Heart right ventricle (tissue), 16 donors: ENCODE measurements at regions not wholly inside any gene's neighbourhood (a gene's known extent, or its start where the extent isn't known, plus 50 kb on each side); places are given as distances from the start of the nearest gene placed in this dataset.
A peak's percentile ranks its signal among the peaks of the same experiment; 100 is the strongest.
"Not testable (repeated sequence)": the region's sequence is repeated elsewhere in the genome, so short reads cannot be mapped to it uniquely, and the experiment has no call there.

Source experiments
- ATAC-seq, 8 donors: fragments of 200-7000 bp; cut with Tn5 transposase; one replicate each; pipeline ENCODE4 v1.9.1; 2020; ENCODE audit warnings: mild to moderate bottlenecking in 8 of 8, moderate library complexity in 8 of 8, moderate number of reproducible peaks in 1 of 8
- DNase-seq, 2 donors: peaks; one replicate each; pipeline ENCODE4 v3.0.0-alpha.2; 2020
- H3K27ac ChIP-seq, 10 donors: fragments of 200-600 bp; sonication (generic) in 2 of 10; one replicate each; pipeline versions ENCODE4 v1.5.0 to v1.8.0; 2020 to 2022; ENCODE audit warnings: mild to moderate bottlenecking in 3 of 10
- H3K27me3 ChIP-seq, 7 donors: fragments of 200-600 bp; one replicate each; pipeline ENCODE4 v1.8.0; 2021 to 2022; ENCODE audit warnings: mild to moderate bottlenecking in 2 of 7
- H3K36me3 ChIP-seq, 9 donors: fragments of 200-600 bp; sonication (generic) in 1 of 9; one replicate each; pipeline versions ENCODE4 v1.5.0 to v1.8.0; 2020 to 2022; ENCODE audit warnings: mild to moderate bottlenecking in 2 of 9
- H3K4me1 ChIP-seq, 9 donors: fragments of 200-600 bp; sonication (generic) in 1 of 9; one replicate each; pipeline versions ENCODE4 v1.5.0 to v1.8.0; 2020 to 2022; ENCODE audit warnings: mild to moderate bottlenecking in 4 of 9
- H3K4me3 ChIP-seq, 10 donors: fragments of 200-600 bp; sonication (generic) in 2 of 10; one replicate each; pipeline versions ENCODE4 v1.5.0 to v1.8.0; 2020 to 2022; ENCODE audit warnings: mild to moderate bottlenecking in 7 of 10, moderate library complexity in 2 of 10
- H3K9me3 ChIP-seq, 11 donors: fragments of 200-600 bp in 10 of 11; sonication (generic) in 2 of 11; one replicate each; pipeline versions ENCODE4 v1.5.0 to v1.8.0; 2013 to 2022; ENCODE audit warnings: mild to moderate bottlenecking in 2 of 11, control low read depth in 1 of 11, moderate library complexity in 1 of 11
- WGBS, 2 donors: extraction: QIAGEN DNeasy Blood & Tissue Kit; methylation state at CpG; one replicate each; pipeline ENCODE4 v1.1.7; 2013; ENCODE audit warnings: inconsistent platforms in 1 of 2; 5-methylcytosine and 5-hydroxymethylcytosine counted together
- intact Hi-C, 10 donors: fragments of 100-400 bp; cut with DNase I; formaldehyde crosslinking; loops; one replicate each; pipeline versions ENCODE4 v1.11.1 to v1.14.2; 2022
- donor health status: Arrhythmogenic right ventricular cardiomyopathy.
- donor health status: ischemic (EF 13 %, LVEDD 7.1; RV severe dilation, severe dysfunction).
- donor health status: healthy with polysubstance abuse.
- donor health status: DM: no; HTN: yes; CAD: no.
- donor health status: DM: no; HTN: no; CAD: no.
- donor health status: ischemic (EF 25% LVEDD 6.9; RV normal size, moderate dysfunction).
- donor health status: ischemic (EF 25% LVEDD 5.7; RV mildly dilated, moderate dysfunction).
- donor health status: healthy.
- donor health status: DM: yes; HTN: yes; CAD: no.
- donor health status: Ischemic cardiomyopathy.
- donor health status: ischemic (EF 35%, LVEDD 5.7; RV mildly dilated, moderate dysfunction).
- donor health status: nonischemic (EF 11% LVEDD 7.7; RV severe dilation, severe dysfunction).
- donor health status: DM: yes; HTN: yes; CAD: no.
- donor health status: PGD.
- donor health status: ischemic (EF 29% LVEDD 5.4; RV normal size, mild dysfunction).
- donor health status: nonischemic (EF 23%, LVEDD 6.1; RV moderate dilation, normal function).

- H3K4me1 ChIP-seq, H3K36me3 ChIP-seq, H3K27me3 ChIP-seq, H3K9me3 ChIP-seq, ATAC-seq, intact Hi-C loops: not testable (repeated sequence)
- Histone ChIP-seq H3K27ac (peak overlapping the region; percentile 72 to 92 (median 80)), H3K4me3 (peak overlapping the region; percentile 32 to 64 (median 50))
- WGBS, 2 donors, result 1 to 4% methylated on average over 31 to 43 of the region's 48 CpGs
- DNase-seq, result peak; percentile 65 to 70
These were observed 1707.8 kb downstream of the SPATA31A7 start for GRCh38 chr9:62897411-62898225.

- intact Hi-C loops, ATAC-seq, H3K27ac ChIP-seq, DNase-seq, H3K27me3 ChIP-seq, H3K4me3 ChIP-seq, H3K9me3 ChIP-seq, H3K4me1 ChIP-seq, H3K36me3 ChIP-seq: not testable (repeated sequence)
- 85 to 96% methylated on average over 2 of the region's 4 CpGs for WGBS, 2 donors
These were observed 1709.8 kb downstream of the SPATA31A7 start for GRCh38 chr9:62899666-62900065.

- H3K27ac ChIP-seq, H3K27me3 ChIP-seq, H3K4me1 ChIP-seq, H3K36me3 ChIP-seq, ATAC-seq, intact Hi-C loops, DNase-seq, H3K9me3 ChIP-seq, H3K4me3 ChIP-seq: not testable (repeated sequence)
- 86 to 91% methylated on average over 3 of the region's 3 CpGs for WGBS, 2 donors
These were observed 1714.2 kb downstream of the SPATA31A7 start for GRCh38 chr9:62904061-62904460.

DNA sequence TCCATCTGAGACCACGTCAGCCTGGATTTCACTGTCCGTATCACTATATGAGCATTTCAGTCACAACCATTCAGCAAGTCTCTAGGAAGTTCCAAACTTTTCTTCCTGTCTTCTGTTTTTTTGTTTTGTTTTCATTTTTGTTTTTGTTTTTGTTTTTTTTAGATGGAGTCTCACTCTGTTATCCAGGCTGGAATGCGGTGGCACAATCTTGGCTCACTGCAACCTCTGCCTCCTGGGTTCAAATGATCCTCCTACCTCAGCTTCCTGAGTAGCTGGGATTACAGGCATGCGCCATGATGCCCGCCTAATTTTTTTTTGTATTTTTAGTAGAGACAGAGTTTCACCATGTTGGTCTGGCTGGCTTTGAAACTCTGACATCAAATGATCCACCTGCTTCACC is 1715.9 kb downstream of the SPATA31A7 start:
- DNase-seq, H3K4me3 ChIP-seq, H3K27ac ChIP-seq, H3K36me3 ChIP-seq, H3K27me3 ChIP-seq, intact Hi-C loops, ATAC-seq, H3K9me3 ChIP-seq, H3K4me1 ChIP-seq: not testable (repeated sequence)
- WGBS, 2 donors, result 86 to 96% methylated on average over 1 of the region's 5 CpGs

GRCh38 chr9:62907866-62908265 is 1718.0 kb downstream of the SPATA31A7 start:
- H3K4me3 ChIP-seq, H3K9me3 ChIP-seq, H3K4me1 ChIP-seq, DNase-seq, intact Hi-C loops, H3K36me3 ChIP-seq, H3K27me3 ChIP-seq, ATAC-seq, H3K27ac ChIP-seq: not testable (repeated sequence)
- WGBS, 2 donors, result 88 to 91% methylated on average over 5 to 6 of the region's 11 CpGs

DNA sequence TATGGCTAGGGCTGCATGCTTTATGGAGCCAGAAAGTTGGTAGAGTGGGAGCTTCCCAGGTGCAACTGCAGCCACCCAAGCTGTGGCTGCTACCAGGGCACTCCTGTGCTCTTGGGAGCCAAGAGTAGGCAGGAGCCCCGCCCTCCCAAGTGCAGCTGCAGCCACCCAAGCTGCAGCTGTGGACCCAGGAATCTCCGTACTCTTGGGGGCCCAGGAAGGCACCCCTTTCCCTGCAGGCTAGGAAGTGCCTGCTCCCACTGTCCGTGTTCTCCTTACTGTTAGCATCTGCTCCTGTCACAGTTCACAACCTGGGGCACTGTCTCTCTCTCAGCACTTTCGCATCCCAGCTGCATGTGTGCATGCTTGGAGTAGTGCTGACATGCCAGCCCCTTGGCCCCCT is 1718.4 kb downstream of the SPATA31A7 start:
- H3K9me3 ChIP-seq, H3K27ac ChIP-seq, H3K4me3 ChIP-seq, H3K36me3 ChIP-seq, DNase-seq, intact Hi-C loops, H3K4me1 ChIP-seq, ATAC-seq, H3K27me3 ChIP-seq: not testable (repeated sequence)
- 82 to 91% methylated on average over 1 to 3 of the region's 4 CpGs for WGBS, 2 donors

DNA sequence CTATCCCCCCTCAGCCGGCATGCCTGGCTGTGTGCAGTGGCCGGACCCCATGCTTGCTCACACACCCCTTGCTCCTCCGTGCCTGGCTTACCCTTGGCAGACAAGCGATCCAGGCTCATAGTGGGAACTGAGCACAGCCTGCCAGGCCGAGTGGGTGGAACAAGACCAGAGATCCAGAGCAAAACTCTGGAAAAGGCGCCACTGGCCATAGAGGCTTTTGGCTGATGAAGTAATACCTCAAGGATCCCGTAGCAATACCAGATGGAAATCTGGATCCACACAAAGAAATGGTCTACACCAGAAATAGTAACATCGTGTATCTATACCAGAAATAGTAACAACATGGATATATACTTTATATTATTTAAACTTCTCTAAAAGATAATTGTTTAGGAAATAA is 1719.6 kb downstream of the SPATA31A7 start:
- 85 to 95% methylated on average over 3 to 4 of the region's 8 CpGs for WGBS, 2 donors
- H3K9me3 ChIP-seq, H3K27me3 ChIP-seq, ATAC-seq, intact Hi-C loops, H3K4me3 ChIP-seq, DNase-seq, H3K27ac ChIP-seq, H3K36me3 ChIP-seq, H3K4me1 ChIP-seq: not testable (repeated sequence)

GRCh38 chr9:62912278-62912677 is 1722.4 kb downstream of the SPATA31A7 start:
- DNase-seq, H3K27me3 ChIP-seq: not testable (repeated sequence)
- WGBS, 2 donors, result no CpG with 5 or more reads among the region's 4 CpGs

DNA sequence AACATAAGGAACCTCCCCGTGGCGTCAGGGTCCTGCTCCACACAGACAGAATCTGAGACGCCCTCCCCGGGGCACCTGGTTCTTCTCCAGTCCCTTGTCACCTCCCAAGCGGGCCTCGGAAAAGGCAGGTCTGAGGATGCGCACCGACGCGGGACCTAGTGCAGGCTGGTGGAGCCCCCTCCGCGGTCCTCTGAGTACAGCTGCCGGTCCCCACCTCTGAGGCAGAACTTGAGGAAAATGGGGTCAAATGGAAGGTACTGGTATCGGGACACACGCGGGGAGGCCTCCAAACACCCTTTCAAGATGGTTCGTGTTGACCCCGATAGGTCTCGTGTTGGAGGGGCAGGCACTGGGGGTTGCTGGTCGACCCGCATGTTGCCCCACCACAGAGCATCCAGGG is 1725.3 kb downstream of the SPATA31A7 start:
- H3K36me3 ChIP-seq, H3K4me1 ChIP-seq, H3K27ac ChIP-seq, intact Hi-C loops, H3K9me3 ChIP-seq, H3K27me3 ChIP-seq, H3K4me3 ChIP-seq, DNase-seq: not testable (repeated sequence)
- peak in 1 of 8 donors; percentile 30 for ATAC-seq
- WGBS, 2 donors, result 35 to 42% methylated on average over 10 of the region's 21 CpGs

More at GRCh38 chr9:62912278-62912677, 1722.4 kb downstream of the SPATA31A7 start:
- H3K9me3 ChIP-seq, H3K27ac ChIP-seq, ATAC-seq, H3K36me3 ChIP-seq, H3K4me3 ChIP-seq, intact Hi-C loops, H3K4me1 ChIP-seq: not testable (repeated sequence)

GRCh38 chr9:62915661-62916060 is 1725.8 kb downstream of the SPATA31A7 start:
- WGBS, 2 donors, result 0% methylated on average over 2 to 7 of the region's 32 CpGs
- H3K27ac ChIP-seq, DNase-seq, intact Hi-C loops, H3K9me3 ChIP-seq, H3K36me3 ChIP-seq, H3K27me3 ChIP-seq, H3K4me3 ChIP-seq, H3K4me1 ChIP-seq: not testable (repeated sequence)
- ATAC-seq, result peak; percentile 100

DNA sequence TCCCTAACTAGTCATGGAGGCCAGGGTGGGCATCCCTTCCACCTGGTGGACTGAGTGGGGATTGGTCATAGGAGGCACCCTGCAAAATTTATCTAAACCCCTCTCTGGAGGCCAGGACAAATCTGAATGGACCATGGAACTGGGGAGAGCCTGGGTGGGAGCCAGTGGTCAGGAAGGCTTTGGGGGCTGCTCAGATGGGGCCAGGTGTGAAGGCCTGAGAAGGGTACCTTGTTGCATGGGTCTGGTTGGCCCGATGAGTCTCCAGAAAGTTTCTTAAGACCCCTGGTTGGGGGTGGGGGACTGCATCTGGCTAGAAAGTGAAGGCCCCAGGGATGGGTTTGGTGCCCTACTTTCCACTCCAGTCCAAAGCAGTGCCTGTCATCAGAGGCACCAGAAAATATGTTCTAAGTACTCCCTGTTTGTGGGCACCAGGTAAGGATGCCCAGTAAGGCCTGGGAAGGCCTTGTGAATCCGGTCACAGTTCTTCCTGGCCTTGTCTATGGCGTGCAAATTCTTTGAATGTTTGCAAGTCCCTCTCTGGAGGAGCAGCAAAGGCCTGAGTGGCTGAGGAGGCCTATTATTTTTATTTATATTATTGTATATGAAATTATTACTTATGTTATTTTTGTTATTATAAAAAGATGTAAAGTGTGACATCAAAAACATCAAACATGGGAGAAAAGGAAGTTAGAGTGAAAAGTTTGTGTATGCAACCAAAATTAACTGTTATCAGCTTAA is 1729.0 kb downstream of the SPATA31A7 start:
- WGBS, 2 donors, result 97% methylated on average over 3 of the region's 3 CpGs
- intact Hi-C loops, H3K27me3 ChIP-seq, H3K27ac ChIP-seq, H3K4me1 ChIP-seq, H3K36me3 ChIP-seq, H3K4me3 ChIP-seq, H3K9me3 ChIP-seq, ATAC-seq, DNase-seq: not testable (repeated sequence)
